ENCODE measurements at regions not wholly inside any gene's neighbourhood (a gene's known extent, or its start where the extent isn't known, plus 50 kb on each side); places are given as distances from the start of the nearest gene placed in this dataset.

DNA sequence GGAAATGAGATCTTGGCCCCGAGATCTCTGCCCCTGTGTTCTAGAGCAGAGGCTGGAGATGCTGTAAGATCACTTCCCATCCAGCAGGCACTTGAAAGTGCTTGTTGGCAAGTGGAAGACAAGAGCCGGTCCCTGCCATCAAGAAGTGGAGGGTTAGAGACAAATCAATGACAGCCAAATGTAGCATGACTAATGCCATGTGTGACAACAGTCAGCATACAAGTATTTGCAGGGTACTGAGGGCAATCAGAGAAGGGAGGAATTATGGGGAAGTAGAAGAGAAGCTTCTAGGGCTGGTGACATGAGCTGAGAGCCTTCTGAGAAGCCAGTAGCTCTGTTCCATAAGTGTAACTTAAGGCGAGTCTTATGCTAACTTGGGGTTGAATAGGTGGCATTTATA is 58.6 kb downstream of the TMEM17 start:
- no peaks in the 10 kb centered on the region for H3K27me3 ChIP-seq (ENCODE audit: low read depth, low read length)
- H3K27ac ChIP-seq (ENCODE audit: low read length), result no peak overlapping the region

DNA sequence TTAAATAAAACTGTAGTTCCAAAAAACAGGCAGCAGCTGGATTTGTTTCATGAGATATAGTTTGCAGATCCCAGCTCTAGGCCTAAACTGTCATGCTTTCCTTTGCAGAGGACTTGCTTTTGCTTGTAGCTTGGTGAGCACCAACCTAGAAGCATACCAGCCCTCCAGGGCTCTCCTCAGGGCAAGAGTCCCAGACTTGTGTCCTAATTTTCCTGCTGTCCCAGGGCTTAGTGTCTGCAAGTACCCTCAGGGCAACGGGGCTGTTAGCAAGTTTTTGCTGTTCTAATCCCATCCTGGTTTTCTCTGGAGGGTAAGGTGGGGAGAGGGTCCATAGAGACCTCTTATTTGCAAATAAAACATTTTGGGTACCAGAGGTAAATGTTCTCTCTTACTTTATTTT is 59.5 kb downstream of the TMEM17 start:
- H3K27me3 ChIP-seq (ENCODE audit: low read depth, low read length), result no peaks in the 10 kb centered on the region
- H3K27ac ChIP-seq (ENCODE audit: low read length), result no peak overlapping the region
- H3K4me1 ChIP-seq (ENCODE audit: control insufficient read depth in 1 of 2, insufficient read depth in 2 of 2, low read length in 2 of 2), result no peaks in the 10 kb centered on the region

More for the DNA sequence above, 58.6 kb downstream of the TMEM17 start:
- Histone ChIP-seq H3K9me3 (ENCODE audit: control insufficient read depth in 1 of 2, low read length in 2 of 2) (no peaks in the 10 kb centered on the region), H3K4me3 (ENCODE audit: low read depth in 1 of 2, low read length in 2 of 2) (no peak overlapping the region), H3K4me1 (ENCODE audit: control insufficient read depth in 1 of 2, insufficient read depth in 2 of 2, low read length in 2 of 2) (no peaks in the 10 kb centered on the region), H3K36me3 (ENCODE audit: control insufficient read depth in 1 of 2, insufficient read depth in 2 of 2, low read length in 2 of 2) (no peaks in the 10 kb centered on the region)

DNA sequence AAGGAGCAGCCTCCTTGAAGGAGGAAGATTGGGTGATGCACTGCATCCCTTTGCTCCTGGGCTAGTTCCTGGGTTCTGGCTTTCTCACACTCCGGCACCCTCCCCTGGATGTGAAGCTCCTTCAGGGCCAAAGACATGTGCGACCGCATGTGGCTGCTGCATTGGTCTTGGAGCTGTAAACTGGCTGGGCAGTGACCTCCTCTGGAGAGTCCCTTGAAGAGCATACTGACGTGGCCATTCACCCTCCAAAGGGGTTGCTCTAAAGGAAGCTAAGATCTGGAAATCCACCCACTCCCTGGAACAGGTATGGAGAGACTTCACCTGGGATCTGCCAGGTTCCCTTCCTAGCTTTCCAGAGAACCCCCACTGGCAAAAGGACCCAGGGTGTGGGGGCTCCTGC is 62.1 kb downstream of the TMEM17 start:
- Histone ChIP-seq H3K4me1 (ENCODE audit: control insufficient read depth in 1 of 2, insufficient read depth in 2 of 2, low read length in 2 of 2) (no peaks in the 10 kb centered on the region), H3K4me3 (ENCODE audit: low read depth in 1 of 2, low read length in 2 of 2) (no peak overlapping the region)

More for the DNA sequence above, 59.5 kb downstream of the TMEM17 start:
- Histone ChIP-seq H3K4me3 (ENCODE audit: low read depth in 1 of 2, low read length in 2 of 2) (no peak overlapping the region), H3K9me3 (ENCODE audit: control insufficient read depth in 1 of 2, low read length in 2 of 2) (no peaks in the 10 kb centered on the region), H3K36me3 (ENCODE audit: control insufficient read depth in 1 of 2, insufficient read depth in 2 of 2, low read length in 2 of 2) (no peaks in the 10 kb centered on the region)

DNA sequence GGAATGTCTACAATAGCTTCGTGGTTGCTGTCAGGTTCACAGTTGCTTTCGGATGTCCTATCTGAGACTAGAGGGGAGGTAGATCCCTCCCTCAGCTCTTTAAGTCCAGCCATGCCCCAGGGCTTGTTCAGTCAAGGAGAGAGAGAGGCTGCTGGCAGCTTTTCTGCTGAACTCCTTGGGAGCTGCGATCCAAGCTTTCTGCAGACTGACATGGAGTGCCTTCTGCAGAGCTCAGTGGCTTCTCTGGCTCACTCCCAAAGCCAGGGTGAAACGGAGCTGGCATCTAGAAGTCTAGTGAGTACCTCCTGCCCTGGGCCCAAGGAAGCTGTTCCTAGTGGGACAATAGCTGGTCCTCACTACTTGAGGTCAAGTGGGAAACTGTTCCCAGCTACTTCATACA is 62.5 kb downstream of the TMEM17 start:
- H3K27me3 ChIP-seq (ENCODE audit: low read depth, low read length), result no peaks in the 10 kb centered on the region
- H3K9me3 ChIP-seq (ENCODE audit: control insufficient read depth in 1 of 2, low read length in 2 of 2), result no peaks in the 10 kb centered on the region
- H3K36me3 ChIP-seq (ENCODE audit: control insufficient read depth in 1 of 2, insufficient read depth in 2 of 2, low read length in 2 of 2), result no peaks in the 10 kb centered on the region
- H3K27ac ChIP-seq (ENCODE audit: low read length), result no peak overlapping the region
- no peaks in the 10 kb centered on the region for H3K4me1 ChIP-seq (ENCODE audit: control insufficient read depth in 1 of 2, insufficient read depth in 2 of 2, low read length in 2 of 2)
- H3K4me3 ChIP-seq (ENCODE audit: low read depth in 1 of 2, low read length in 2 of 2), result no peak overlapping the region

More for the DNA sequence above, 62.1 kb downstream of the TMEM17 start:
- Histone ChIP-seq H3K36me3 (ENCODE audit: control insufficient read depth in 1 of 2, insufficient read depth in 2 of 2, low read length in 2 of 2) (no peaks in the 10 kb centered on the region), H3K9me3 (ENCODE audit: control insufficient read depth in 1 of 2, low read length in 2 of 2) (no peaks in the 10 kb centered on the region), H3K27ac (ENCODE audit: low read length) (no peak overlapping the region), H3K27me3 (ENCODE audit: low read depth, low read length) (no peaks in the 10 kb centered on the region)

DNA sequence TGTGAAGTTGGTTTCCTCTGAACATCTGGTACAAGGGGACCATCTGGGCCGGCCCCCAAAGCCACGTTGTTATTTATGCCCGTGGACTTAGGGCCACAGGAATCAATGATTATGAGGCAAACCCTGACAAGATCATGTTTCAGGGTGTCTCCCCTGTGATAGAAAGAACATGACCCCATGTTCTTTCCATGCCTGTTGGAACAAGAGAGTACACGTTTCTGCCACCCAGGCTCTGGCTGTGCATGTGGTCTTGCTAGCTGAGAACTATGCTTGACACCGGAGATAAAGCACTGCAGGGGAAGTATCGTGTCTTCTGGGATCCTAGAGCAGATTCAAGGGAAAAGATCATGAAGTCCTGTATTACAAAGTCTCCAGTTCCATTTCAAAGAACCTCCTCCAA is 64.2 kb downstream of the TMEM17 start:
- no peak overlapping the region for H3K27ac ChIP-seq (ENCODE audit: low read length)
- H3K4me3 ChIP-seq (ENCODE audit: low read depth in 1 of 2, low read length in 2 of 2), result no peak overlapping the region
- no peaks in the 10 kb centered on the region for H3K36me3 ChIP-seq (ENCODE audit: control insufficient read depth in 1 of 2, insufficient read depth in 2 of 2, low read length in 2 of 2)
- no peaks in the 10 kb centered on the region for H3K4me1 ChIP-seq (ENCODE audit: control insufficient read depth in 1 of 2, insufficient read depth in 2 of 2, low read length in 2 of 2)
- no peaks in the 10 kb centered on the region for H3K27me3 ChIP-seq (ENCODE audit: low read depth, low read length)
- no peaks in the 10 kb centered on the region for H3K9me3 ChIP-seq (ENCODE audit: control insufficient read depth in 1 of 2, low read length in 2 of 2)

DNA sequence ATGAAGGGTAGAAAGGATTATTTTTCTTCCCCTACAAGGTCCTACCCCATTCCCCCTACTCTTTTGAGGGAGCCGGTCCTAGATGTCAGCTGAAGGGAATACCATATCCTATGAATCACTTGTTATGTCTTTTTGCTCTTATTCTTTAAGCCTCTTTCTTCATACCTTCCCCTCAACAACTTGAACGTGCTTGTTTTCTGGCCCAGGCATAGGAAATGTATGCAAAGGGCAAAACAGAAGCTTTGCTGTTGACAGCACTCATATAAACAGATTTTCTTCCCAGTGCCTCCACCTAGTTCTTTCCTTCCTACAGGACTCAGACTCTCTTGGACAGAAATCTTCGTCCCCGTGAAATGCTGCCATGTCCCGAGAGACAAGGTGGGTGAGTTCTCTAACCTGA is 64.6 kb downstream of the TMEM17 start:
- Histone ChIP-seq H3K27ac (ENCODE audit: low read length) (no peak overlapping the region), H3K9me3 (ENCODE audit: control insufficient read depth in 1 of 2, low read length in 2 of 2) (no peaks in the 10 kb centered on the region), H3K4me1 (ENCODE audit: control insufficient read depth in 1 of 2, insufficient read depth in 2 of 2, low read length in 2 of 2) (no peaks in the 10 kb centered on the region), H3K36me3 (ENCODE audit: control insufficient read depth in 1 of 2, insufficient read depth in 2 of 2, low read length in 2 of 2) (no peaks in the 10 kb centered on the region), H3K27me3 (ENCODE audit: low read depth, low read length) (no peaks in the 10 kb centered on the region), H3K4me3 (ENCODE audit: low read depth in 1 of 2, low read length in 2 of 2) (no peak overlapping the region)

DNA sequence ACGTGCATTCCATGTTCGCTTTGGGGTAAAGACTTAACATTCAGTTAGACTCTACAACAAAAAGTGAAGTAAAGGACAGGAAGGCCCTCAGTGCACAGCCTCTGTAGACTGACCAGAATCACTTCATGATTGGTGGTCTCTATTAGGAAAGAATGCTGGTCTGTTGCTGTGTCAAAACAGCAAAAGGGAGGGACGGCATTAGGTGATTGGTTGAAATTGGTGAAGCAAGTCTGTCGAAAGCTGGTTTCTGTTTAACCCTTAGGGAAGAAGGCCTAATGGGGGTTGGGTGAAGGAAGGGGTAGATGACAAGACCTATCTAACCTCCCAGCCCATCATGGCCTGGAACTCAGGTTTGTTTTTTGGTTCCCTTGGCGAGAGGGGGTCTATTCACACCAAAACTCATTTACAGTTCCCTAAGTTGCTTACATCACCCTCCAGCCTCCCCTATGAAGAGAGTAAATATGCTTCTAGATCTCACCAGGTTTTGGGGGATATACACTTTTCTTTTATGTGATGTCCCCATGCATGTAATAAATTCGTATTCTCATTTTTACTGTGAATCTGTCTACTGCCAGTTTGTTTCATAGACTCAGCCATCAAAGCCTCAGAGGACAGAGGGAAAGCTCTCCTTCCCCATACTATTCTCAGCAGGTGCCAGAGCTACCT is 65.6 kb downstream of the TMEM17 start:
- Histone ChIP-seq H3K9me3 (ENCODE audit: control insufficient read depth in 1 of 2, low read length in 2 of 2) (no peaks in the 10 kb centered on the region), H3K4me3 (ENCODE audit: low read depth in 1 of 2, low read length in 2 of 2) (no peak overlapping the region), H3K36me3 (ENCODE audit: control insufficient read depth in 1 of 2, insufficient read depth in 2 of 2, low read length in 2 of 2) (no peaks in the 10 kb centered on the region), H3K4me1 (ENCODE audit: control insufficient read depth in 1 of 2, insufficient read depth in 2 of 2, low read length in 2 of 2) (no peaks in the 10 kb centered on the region), H3K27ac (ENCODE audit: low read length) (no peak overlapping the region), H3K27me3 (ENCODE audit: low read depth, low read length) (no peaks in the 10 kb centered on the region)

DNA sequence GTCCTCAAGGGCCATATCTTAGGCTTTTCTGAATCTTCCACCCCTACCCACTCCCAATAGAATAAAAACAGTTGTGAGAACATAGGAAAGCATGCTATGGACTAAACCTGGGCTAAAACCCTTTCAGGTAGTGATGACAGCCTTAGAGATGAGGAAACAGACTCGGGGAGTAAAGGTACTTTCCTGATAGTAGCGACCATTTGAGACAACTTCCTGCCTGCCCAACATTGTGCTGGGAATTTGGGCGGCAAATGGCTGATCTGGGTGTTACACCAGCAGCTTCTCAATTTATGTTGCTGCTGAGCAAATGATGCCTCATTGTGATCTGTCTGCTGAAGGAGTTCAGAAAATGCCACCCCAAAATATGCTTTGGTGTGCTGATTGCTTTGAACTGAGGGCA is 66.6 kb downstream of the TMEM17 start:
- no peak overlapping the region for H3K4me3 ChIP-seq (ENCODE audit: low read depth in 1 of 2, low read length in 2 of 2)

DNA sequence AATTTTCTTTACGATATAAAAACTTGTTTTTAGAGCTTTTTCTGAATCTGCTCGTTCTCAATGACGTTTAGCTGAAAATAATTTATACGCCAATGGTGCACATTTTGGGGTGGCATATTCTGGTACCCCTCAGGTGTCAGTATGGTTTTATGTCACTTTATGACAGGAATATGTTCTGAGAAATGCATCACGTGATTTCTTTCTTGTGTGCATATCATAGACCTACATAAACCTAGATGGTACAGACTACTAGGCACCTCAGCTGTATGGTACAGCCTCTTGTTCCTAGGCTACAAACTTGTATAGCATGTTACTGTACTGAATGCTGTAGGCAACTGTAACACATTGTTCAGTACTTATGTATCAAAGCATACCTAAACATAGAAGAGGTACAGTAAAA is 68.2 kb downstream of the TMEM17 start:
- Histone ChIP-seq H3K27me3 (ENCODE audit: low read depth, low read length) (no peaks in the 10 kb centered on the region), H3K36me3 (ENCODE audit: control insufficient read depth in 1 of 2, insufficient read depth in 2 of 2, low read length in 2 of 2) (no peaks in the 10 kb centered on the region), H3K9me3 (ENCODE audit: control insufficient read depth in 1 of 2, low read length in 2 of 2) (no peaks in the 10 kb centered on the region), H3K4me1 (ENCODE audit: control insufficient read depth in 1 of 2, insufficient read depth in 2 of 2, low read length in 2 of 2) (no peaks in the 10 kb centered on the region), H3K27ac (ENCODE audit: low read length) (no peak overlapping the region), H3K4me3 (ENCODE audit: low read depth in 1 of 2, low read length in 2 of 2) (no peak overlapping the region)

More for the DNA sequence above, 66.6 kb downstream of the TMEM17 start:
- H3K27ac ChIP-seq (ENCODE audit: low read length), result no peak overlapping the region
- H3K36me3 ChIP-seq (ENCODE audit: control insufficient read depth in 1 of 2, insufficient read depth in 2 of 2, low read length in 2 of 2), result no peaks in the 10 kb centered on the region
- H3K27me3 ChIP-seq (ENCODE audit: low read depth, low read length), result no peaks in the 10 kb centered on the region
- H3K4me1 ChIP-seq (ENCODE audit: control insufficient read depth in 1 of 2, insufficient read depth in 2 of 2, low read length in 2 of 2), result no peaks in the 10 kb centered on the region
- no peaks in the 10 kb centered on the region for H3K9me3 ChIP-seq (ENCODE audit: control insufficient read depth in 1 of 2, low read length in 2 of 2)

DNA sequence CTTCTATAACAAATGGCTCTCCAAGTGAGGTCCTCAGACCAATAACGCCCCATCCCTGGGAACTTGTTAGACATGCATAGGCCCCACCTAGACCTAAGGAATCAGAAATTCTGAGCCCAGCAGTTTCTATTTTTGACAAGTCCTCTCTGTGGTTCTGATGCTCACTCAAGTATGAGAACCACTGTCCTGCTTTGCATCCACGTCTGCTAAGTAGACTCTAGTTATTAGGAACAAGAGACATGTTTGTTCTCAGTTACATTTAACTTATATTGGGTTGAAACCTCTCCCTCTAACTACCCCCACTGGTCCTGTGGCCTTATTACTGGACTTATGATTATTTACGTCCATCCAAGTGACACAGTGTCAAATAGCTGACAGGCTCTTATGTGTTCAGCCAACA is 70.3 kb downstream of the TMEM17 start:
- Histone ChIP-seq H3K4me3 (ENCODE audit: low read depth in 1 of 2, low read length in 2 of 2) (no peak overlapping the region), H3K4me1 (ENCODE audit: control insufficient read depth in 1 of 2, insufficient read depth in 2 of 2, low read length in 2 of 2) (no peaks in the 10 kb centered on the region), H3K36me3 (ENCODE audit: control insufficient read depth in 1 of 2, insufficient read depth in 2 of 2, low read length in 2 of 2) (no peaks in the 10 kb centered on the region), H3K9me3 (ENCODE audit: control insufficient read depth in 1 of 2, low read length in 2 of 2) (no peaks in the 10 kb centered on the region), H3K27ac (ENCODE audit: low read length) (no peak overlapping the region), H3K27me3 (ENCODE audit: low read depth, low read length) (no peaks in the 10 kb centered on the region)

DNA sequence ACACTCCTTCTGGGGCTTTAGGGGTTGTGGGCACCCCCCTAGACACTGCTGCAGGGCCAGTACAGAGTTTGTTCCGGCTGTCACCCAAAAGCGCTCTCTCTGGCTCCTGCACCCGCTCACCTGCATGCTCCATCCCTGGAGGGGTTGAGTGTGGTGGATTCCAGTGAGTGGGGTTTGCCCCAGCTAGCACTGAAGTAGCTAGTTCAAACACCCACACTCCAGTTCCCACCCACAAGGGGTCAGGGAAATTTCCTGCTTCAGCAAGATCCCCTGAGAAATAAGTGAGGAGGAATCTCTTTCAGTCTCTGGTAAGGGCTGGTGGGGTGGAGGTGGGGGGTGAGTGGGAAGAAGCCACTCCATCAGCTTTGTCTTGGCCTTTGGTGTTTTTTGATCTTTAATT is 73.6 kb downstream of the TMEM17 start:
- no peaks in the 10 kb centered on the region for H3K27me3 ChIP-seq (ENCODE audit: low read depth, low read length)
- H3K4me3 ChIP-seq (ENCODE audit: low read depth in 1 of 2, low read length in 2 of 2), result no peak overlapping the region
- no peak overlapping the region for H3K27ac ChIP-seq (ENCODE audit: low read length)
- no peaks in the 10 kb centered on the region for H3K4me1 ChIP-seq (ENCODE audit: control insufficient read depth in 1 of 2, insufficient read depth in 2 of 2, low read length in 2 of 2)
- no peaks in the 10 kb centered on the region for H3K9me3 ChIP-seq (ENCODE audit: control insufficient read depth in 1 of 2, low read length in 2 of 2)
- no peaks in the 10 kb centered on the region for H3K36me3 ChIP-seq (ENCODE audit: control insufficient read depth in 1 of 2, insufficient read depth in 2 of 2, low read length in 2 of 2)

DNA sequence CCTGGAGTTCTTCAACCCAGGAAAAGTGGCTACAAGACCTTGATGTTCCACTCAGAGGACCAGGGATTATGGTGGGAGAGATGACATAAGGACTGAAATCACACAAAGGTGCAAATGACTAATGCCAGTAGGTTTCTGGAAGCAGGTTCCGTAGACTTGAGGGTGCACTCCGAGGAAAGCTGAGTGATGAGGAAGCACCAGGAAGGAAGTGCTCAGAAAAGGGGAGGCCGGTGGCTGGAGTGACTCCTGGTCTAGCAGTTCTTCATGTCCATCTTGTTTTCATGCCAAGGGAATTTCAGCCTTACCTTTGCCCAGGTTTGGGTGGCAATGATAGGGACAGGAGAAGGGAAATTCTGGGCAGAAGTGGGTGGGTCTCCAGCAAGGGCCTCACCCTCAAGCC is 74.5 kb downstream of the TMEM17 start:
- H3K27ac ChIP-seq (ENCODE audit: low read length), result no peak overlapping the region
- no peaks in the 10 kb centered on the region for H3K27me3 ChIP-seq (ENCODE audit: low read depth, low read length)
- no peaks in the 10 kb centered on the region for H3K9me3 ChIP-seq (ENCODE audit: control insufficient read depth in 1 of 2, low read length in 2 of 2)
- no peaks in the 10 kb centered on the region for H3K4me1 ChIP-seq (ENCODE audit: control insufficient read depth in 1 of 2, insufficient read depth in 2 of 2, low read length in 2 of 2)
- H3K36me3 ChIP-seq (ENCODE audit: control insufficient read depth in 1 of 2, insufficient read depth in 2 of 2, low read length in 2 of 2), result no peaks in the 10 kb centered on the region
- H3K4me3 ChIP-seq (ENCODE audit: low read depth in 1 of 2, low read length in 2 of 2), result no peak overlapping the region
